ENCODE measurements at regions not wholly inside any gene's neighbourhood (a gene's known extent, or its start where the extent isn't known, plus 50 kb on each side); places are given as distances from the start of the nearest gene placed in this dataset.
"Not testable (repeated sequence)": the region's sequence is repeated elsewhere in the genome, so short reads cannot be mapped to it uniquely, and the experiment has no call there.

DNA sequence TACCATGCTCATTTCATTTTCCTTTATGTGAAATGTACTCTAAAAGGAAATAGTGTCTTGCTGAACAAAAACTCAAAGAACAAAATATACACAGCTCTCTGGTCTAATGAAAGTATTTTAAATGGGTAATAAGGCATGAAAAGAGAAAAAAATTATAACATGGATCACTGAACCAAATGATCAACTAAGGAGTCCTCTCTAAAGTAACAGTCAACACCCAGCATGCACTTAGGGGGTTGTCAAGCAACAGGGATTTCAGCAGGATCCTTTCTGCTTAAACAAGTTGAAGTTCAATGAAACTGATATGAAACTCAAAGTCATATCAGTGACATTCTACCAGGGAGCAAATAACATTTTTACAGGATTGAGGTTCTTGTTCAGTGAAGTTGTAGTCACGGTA, 398.8 kb downstream of the SEC23A start:
- DNase-seq, result no peak

DNA sequence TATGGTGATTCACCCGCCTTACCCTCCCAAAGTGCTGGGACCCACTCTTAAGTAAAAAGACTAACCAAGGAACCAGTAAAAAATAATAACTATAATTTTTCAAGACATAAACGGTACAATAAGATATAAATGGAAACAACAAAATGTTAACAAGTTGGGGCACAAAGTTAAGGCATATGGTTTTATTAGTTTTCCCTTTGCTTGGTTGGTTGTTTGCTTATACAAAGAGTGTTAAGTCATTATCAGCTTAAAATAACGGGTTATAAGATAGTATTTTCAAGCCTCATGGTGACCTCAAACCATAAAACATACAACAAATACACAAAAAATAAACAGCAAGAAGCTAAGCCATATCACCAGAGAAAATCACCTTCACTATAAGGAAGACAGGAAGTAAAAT, 406.1 kb downstream of the SEC23A start:
- DNase-seq, result no peak

DNA sequence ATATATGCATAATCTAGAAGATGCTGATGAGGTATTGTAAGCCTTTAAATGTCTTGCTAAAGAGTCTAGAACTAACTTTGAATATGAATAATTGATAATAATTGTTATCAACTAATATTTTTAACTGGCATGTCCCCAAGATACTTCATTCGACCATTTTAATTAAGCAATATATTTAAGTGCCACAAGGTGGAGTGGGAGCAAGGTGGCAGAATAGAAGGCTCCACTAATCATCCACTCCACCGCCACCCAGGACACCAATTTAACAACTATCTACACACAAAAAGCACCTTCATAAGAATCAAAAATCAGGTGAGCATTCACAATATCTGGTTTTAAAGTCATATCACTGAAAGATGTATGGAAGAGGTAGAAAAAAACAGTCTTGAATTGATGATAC, 409.6 kb downstream of the SEC23A start:
- DNase-seq, result no peak

DNA sequence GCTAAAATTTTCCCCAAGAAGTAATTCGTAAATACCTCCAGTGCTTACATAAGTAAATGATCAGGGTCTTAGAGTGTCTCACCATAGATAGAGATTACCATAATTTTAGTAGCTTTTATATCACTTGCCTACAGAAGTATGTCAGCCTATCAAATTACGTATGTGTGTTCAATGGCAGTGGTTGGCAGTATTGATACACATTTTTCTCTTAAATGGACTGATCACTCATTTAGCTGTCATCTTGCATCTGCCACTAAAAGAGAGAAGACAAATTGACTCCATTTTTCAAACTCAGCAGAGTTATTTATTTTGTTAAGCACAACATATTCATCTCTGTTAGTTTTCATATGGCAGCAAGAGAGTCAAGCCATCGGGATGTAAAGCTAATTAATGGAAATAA, 413.1 kb upstream of the CLEC14A start:
- no peak for DNase-seq

DNA sequence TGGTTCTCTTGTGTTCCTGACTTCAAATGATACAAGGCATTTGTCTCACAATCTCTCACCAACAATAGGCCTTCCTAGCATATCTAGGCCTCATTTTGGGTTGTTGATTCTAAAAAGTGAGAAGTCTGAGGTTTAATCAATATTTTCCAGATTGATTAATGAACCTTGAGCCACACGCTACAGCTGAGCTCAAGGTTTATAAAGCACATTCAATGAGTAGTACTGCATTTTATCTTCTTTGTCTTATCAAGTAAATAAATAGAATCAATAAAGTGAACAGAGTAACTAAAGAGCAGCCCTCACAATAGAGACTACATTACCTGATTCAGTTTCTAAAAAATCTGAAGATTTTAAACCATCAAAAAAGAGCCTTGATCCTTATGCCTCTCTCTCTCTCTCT, 407.5 kb upstream of the CLEC14A start:
- no peak for DNase-seq

DNA sequence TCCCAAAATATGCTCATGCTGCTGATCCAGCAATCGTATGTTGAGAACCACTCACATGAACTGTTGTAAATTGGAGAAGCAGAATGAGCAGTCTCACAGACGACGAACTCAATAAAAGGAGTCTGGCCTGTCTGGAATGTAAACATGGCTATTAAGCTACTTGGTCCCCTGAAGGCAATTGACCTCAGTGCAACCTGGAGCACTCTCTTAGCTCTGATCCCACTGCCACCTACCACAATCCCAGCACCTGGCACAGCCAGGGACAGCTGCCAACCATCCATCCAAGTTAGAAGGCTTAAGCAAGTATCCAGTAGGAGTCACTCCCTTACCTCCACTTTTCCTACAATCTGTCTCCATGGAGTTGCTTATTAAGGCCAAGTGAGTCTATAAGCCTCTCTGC, 406.9 kb upstream of the CLEC14A start:
- DNase-seq, result no peak

DNA sequence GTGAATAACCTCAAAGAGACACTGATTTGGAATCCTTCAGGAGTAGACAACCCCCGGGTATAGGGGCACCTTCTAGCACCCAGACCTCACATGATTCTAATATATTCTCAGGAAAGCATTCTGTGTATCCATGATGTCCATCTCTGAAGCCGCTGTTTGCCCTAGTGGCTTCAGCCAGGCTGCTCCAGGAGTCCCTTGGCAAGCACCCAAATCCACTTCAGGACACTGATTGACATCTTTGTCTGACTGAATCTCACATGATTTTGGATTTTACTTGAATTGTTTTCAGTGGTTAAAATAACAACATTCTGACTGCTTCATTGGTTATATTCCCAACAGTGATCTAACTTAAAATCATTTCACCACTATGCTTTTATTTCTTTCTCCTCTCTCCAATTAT, 390.5 kb upstream of the CLEC14A start:
- no peak for DNase-seq

DNA sequence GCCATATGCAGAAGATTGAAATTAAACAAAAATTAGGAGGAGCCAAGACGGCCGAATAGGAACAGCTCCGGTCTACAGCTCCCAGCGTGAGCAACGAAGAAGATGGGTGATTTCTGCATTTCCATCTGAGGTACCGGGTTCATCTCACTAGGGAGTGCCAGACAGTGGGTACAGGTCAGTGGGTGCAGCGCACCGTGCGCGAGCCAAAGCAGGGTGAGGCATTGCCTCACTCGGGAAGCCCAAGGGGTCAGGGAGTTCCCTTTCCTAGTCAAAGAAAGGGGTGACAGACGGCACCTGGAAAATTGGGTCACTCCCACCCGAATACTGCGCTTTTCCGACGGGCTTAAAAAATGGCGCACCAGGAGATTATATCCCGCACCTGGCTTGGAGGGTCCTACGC, 379.0 kb upstream of the CLEC14A start:
- not testable (repeated sequence) for DNase-seq

DNA sequence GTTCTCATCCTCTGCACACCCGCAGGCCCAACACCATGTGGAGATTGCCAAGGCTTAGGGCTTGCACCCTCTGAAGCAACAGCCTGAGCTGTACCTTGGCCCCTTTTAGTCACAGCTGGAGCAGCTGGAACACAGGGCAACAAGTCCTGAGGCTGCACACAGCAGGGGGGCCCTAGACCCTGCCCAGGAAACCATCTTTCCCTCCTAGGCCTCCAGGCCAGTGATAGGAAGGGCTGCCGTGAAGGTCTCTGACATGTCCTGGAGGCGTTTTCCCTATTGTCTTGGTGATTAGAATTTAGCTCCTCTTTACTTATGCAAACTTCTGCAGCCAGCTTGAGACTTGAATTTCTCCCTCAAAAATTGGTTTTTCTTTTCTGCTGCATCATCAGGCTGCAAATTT, 373.5 kb upstream of the CLEC14A start:
- no peak for DNase-seq

DNA sequence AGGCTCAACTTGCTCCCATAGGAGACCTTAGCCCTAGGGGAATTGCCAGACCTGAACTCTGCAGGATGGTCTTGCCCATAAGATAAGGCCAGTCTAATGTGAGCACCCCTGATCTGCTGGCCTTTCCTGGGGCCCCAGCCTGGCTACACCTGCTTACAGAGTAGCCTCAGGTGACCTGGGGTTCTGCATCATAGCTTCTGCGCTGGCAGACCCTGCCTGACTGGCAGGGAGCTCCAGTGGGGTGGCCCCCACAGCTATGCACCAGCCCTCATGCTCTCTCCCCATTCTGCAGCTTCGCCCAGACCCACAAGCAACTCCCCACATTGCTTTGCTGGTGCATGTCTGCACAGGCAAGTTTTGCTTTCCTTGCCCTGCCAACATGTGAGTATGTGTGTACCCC, 371.3 kb upstream of the CLEC14A start:
- DNase-seq, result no peak

DNA sequence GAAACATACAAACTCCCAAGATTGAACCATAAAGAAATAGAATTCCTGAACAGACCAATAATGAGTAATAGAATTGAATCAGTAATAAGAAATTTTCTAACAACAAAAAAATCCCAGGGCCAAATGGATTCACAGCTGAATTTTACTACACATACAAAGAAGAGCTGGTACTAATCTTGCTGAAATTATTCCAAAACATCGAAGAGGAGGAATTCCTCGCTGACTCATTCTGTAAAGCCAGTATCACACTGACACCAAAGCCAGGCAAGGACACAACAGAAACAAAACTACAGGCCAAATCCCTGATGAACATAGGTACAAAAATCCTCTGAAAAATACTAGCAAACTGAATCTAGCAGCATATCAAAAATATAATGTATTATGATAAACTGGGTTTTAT, 367.8 kb upstream of the CLEC14A start:
- DNase-seq, result no peak

DNA sequence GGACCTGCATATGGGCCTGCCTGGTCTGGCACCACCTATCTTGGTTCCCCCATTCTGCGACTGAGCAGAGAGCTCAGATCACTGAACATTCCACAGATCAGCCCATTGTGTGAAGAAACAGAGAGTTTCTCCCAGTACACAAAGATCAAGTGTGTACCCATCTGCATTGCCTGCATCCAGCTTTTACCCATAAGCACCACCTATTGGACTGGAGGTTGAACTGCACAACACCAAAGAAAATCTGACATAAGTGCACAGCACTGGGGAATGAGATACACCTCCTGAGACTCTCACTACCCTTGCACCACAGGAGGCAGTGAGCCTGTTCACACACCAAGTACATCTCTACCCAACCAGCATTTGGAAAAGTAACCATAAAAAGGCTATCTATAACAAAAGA, 362.6 kb upstream of the CLEC14A start:
- no peak for DNase-seq

DNA sequence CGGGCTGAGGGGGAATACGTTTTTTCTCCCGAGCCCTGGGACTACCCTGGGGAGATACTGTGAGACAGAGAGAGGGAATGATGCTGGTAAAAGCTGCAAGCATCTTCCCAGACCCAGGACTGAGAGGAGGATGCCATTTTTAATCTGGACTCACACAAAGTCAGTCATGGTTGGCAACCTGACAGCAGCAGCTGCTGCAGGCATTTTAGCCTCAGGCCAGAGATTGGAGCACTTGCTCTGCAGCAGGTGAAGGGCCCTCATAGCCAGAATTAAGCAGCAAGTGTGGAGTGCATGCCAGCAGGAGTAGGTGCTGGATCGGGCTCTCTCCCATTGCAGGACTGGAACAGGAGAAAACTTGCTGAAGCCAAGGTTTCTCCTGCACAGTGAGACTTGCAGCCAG, 361.1 kb upstream of the CLEC14A start:
- no peak for DNase-seq

DNA sequence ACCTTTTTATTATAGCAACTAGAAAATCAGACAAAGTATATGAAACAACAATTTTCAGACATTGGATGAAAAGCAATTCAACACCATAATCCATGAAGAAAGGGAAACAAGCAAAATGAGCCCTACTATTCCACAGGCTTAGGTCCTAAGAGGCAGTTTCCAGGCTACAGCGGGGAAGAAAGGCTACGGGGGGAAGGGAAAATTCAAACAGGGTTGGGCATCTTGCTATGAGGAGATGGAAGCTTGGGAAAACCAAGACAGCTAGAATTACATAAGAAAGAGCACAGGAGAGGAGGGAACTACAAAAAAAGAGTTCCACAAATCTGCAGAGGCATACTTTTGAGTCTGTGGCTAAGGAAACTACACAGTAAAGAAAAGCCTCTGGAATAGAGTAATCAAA, 356.0 kb upstream of the CLEC14A start:
- DNase-seq, result no peak

DNA sequence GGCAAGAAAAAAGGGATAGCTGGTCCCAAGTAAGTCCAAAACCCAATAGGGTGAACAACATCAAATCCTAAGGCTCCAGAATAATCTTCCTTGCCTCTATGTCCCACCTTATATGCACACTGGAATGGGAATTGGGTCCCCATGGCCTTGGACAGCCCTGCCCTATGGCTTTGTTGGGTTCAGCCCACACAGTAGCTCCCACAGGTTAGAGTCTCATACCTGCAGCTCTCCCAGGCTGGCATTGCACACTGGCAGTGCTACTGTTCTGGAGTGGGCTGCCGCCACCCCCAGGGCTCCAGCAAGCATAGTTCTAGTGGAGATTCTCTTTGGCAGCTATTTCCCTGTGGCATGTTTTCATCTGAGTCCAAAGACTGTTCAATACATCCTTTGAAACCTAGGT, 352.4 kb upstream of the CLEC14A start:
- DNase-seq, result no peak

DNA sequence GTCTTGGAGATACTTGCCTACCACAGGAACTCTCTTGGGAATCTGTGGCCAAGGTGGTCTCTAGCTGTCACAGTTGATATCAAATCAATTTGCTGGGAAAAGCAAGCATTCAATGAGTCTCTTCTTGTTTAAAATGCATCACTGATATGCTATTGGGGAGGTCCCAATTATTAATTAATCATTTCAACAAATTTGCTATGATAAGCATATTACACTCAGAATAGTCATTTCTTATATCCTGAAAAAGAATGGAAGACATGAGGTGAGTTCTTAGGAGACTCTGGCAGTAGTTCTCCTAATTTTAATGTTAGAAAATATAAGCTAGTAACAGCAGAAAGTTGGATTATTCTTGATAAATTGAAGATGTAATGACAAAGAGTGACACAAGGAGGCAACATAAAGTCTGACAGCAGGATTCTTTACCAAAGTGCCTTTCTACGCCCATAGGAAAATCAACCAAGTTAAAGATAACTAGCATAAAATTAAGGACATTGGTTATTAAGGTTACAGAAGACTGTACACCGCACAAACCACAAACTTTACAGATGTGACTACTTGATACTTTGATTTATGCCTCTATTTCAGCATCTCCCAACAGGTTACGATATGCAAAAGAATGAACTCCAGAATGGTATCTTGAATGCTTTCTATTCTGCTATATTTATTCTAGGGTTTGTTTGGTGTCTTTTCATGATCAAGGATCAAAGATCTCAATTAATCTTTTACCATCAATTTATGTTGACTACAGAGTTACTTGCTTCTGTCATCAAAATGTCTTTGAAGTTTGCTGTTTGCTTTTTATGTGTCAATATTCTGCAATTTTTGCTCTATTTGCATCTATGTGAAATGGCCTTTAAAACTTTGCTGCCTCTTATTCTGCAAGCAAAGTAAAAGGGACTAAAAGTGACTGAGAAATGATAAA, 349.6 kb upstream of the CLEC14A start:
- DNase-seq, result no peak

DNA sequence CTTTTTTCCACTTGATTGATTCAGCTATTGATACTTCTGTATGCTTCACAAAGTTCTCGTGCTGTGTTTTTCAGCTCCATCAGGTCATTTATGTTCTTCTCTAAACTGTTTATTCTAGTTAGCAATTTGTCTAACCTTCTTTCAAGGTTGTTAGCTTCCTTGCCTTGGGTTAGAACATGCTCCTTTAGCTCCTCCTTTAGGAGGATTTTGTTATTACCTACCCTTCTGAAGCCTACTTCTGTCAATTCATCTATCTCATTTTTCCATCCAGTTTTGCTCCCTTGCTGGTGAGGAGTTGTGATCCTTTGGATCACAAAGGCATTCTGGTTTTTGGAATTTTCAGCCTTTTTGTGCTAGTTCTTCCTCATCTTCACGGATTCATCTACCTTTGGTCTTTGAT, 344.7 kb upstream of the CLEC14A start:
- not testable (repeated sequence) for DNase-seq

DNA sequence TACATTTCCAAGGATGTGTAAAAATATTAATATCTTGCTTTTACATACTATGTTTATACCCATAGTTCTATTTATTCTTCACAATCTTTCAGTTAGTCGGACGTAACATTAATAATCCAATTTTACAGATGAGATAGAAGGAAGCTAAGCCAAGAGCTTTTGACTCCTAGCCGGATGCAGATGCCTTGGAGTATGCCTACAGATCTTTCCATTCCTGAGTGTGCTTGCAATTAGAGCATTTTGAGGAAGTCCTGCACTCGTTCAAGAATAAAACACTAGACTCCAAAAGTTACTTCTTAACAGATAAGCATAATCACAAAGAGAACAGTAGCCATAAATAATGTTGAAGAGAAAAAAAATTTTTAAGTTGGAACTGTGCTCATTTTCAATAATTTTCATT, 337.6 kb upstream of the CLEC14A start:
- no peak for DNase-seq

DNA sequence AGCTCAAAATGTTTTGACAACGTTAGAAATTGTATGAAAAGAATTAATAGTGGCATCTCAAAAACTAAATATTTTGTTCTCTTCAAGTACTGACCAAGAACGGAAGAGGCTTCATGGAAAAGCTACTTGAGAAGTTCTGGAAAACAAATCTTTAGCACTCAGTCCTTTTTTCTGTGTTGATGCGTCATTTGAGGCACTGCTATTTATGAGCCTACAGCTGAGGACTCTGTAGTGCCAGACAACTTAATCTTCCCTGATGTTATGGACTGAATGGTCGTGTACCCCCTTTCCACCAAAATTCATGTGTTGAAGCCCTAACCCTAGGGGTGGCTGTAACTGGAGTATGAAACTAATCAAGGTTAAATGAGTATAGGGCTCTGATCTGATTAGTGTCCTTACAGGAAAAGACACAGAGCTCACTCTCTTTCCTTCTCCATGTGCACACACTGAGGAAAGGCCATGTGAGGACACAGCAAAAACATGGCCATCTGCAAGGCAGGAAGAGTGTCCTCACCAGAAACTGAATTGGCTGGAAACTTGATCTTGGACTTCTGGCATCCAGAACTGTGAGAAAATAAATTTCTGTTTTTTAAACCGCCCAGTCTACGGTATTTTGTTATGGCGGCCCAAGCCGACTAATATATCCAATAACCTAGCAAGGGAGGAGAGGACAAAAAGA, 337.0 kb upstream of the CLEC14A start:
- no peak for DNase-seq

DNA sequence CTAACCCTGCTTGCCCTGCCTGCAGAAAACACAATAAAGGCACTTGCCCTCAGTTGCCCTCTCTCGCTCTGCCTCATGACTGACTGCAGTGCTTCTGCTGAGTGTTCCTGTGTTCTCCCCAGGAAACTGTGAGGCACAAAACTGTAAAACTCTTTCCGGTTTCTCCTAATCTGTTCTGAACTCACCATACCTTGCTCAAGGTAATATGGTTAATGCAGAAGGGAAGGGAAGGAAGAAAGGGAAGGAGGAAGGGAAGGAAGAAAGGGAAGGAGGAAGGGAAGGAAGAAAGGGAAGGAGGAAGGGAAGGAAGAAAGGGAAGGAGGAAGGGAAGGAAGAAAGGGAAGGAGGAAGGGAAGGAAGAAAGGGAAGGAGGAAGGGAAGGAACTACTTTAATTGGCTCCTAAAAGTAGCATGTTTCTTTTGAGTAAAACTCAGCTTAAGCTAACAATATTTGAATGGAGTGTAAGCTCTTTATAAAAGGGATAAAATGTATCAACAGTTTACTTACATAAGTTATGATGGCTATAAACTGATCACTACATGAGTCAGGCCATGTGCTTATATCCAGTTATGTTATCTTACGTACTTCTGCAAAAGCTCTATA, 334.0 kb upstream of the CLEC14A start:
- DNase-seq, result no peak

DNA sequence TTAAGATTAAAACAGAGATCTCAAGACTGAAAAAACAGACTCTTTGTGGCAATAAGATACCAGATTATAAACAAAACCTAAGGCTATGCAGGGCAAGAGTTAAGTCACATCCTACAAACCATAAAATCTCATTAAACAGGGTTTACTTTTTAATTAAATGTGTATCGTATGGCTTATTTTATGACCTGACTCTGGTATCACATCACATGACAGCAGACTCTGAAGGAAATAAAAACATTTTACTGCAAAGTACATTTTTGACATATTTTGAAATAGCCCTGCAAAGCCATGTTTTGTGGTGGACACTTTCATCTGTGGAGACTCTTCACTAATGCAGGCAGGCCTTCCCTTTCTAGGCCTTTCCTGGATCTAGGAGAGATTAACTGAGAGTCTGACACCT, 327.6 kb upstream of the CLEC14A start:
- DNase-seq, result no peak

DNA sequence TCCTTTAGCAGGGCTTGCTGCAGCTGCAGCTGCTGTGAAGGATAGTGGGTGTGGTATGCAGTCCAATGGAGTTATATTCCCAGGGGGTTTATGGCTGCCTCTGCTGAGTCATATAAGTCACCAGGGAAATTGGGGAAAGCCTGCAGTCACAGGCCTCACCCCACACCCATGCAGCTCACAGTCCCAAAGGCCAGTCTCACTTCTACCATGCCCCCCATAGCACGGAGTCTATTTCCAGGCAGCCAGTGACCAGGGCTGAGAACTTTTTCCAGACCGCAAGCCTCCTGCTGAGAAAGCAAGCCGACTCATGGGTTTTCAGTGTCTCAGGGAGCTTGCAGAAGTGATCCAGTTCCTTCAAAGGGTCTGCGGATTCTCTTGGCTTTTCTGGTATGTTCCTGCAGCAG, 322.4 kb upstream of the CLEC14A start:
- no peak for DNase-seq

DNA sequence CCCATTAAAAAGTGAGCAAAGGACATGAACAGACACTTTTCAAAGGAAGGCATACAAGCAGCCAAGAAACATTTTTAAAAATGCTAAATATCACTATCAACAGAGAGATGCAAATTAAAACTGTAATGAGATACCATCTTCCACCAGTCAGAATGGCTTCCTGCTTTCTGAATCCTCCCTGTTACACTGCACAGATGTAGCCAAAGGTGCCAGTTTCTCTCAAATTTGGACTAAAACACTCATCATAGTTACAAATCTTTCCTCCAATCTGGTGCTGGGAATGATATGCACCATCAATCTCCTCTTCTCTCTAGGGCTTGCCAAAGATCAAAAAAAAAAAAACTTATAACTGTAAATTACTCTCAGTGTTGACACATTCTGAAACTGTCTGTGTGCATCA, 311.8 kb upstream of the CLEC14A start:
- DNase-seq, result no peak

DNA sequence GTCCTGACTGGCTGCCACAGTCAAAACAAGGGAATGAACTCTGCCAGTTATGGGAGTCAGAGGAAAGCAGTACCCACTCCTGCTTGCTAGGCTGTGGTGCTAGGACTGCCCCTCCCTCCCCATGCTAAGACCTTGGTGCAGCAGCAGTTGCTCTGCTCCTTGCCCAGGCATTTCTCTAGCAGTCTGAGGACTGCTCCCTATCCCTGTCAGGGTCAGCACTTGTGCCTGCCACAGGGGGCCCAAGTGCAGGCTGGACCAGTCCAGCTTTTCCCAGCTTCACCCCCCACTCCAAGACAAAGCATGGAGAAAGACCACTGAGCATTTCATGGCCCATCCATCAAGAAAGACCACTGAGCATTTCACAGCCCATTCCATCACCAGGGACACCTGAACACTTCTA, 305.8 kb upstream of the CLEC14A start:
- DNase-seq, result no peak

All from skin of body (tissue), 1 donor.